BJ (cell line): ENCODE measurements at regions not wholly inside any gene's neighbourhood (a gene's known extent, or its start where the extent isn't known, plus 50 kb on each side); places are given as distances from the start of the nearest gene placed in this dataset.
"Not testable (repeated sequence)": the region's sequence is repeated elsewhere in the genome, so short reads cannot be mapped to it uniquely, and the experiment has no call there.

Source experiments
- CTCF ChIA-PET: fragments of 350-600 bp; formaldehyde crosslinking; extraction: SDS; loops from one replicate; lab custom pipeline; 2021; ENCODE audit warnings: antibody characterized with exemption, inconsistent platforms; lab: Yijun Ruan, JAX
- POLR2A ChIA-PET: fragments of 300-600 bp; sonication (Branson Sonifier 250); formaldehyde crosslinking; extraction: SDS; loops from one replicate; lab custom pipeline; 2021; ENCODE audit warnings: antibody characterized with exemption; lab: Charles Lee
- DNase-seq: peaks from one replicate; pipeline ENCODE4 v3.0.0-alpha.2; 2011; ENCODE audit warnings: low read depth
- H3K27me3 ChIP-seq: 2 replicates; pipeline ENCODE4 v1.6.0; 2011; ENCODE audit warnings: low read length; ENCODE audit not compliant: control insufficient read depth, insufficient read depth
- H3K36me3 ChIP-seq: 2 replicates; pipeline ENCODE4 v1.5.1; 2011; ENCODE audit warnings: low read length; ENCODE audit not compliant: control insufficient read depth, insufficient read depth
- H3K4me3 ChIP-seq: 2 replicates; pipeline ENCODE4 v1.5.1; 2011; ENCODE audit warnings: low read depth, mild to moderate bottlenecking, control low read depth, low read length
- CTCF ChIP-seq: IDR thresholded peaks from 2 replicates; pipeline ENCODE4 v1.5.1; 2011; ENCODE audit warnings: low read depth, mild to moderate bottlenecking, control low read depth, inconsistent platforms, low read length, moderate library complexity; ENCODE audit not compliant: insufficient read depth

- no peaks in the 10 kb centered on the region for H3K36me3 ChIP-seq
- DNase-seq, result no peak
- ChIA-PET CTCF (no interaction called here), POLR2A (no interaction called here)
- TF ChIP-seq CTCF, result no peak
- H3K4me3 ChIP-seq, result no peak overlapping the region
- H3K27me3 ChIP-seq, result no peaks in the 10 kb centered on the region; the same call in 1 of the 2 replicates
Measured at GRCh38 chr1:89436856-89437255, 73.0 kb downstream of the GBP6 start.

GRCh38 chr1:89438301-89438700, 74.4 kb downstream of the GBP6 start:
- H3K36me3 ChIP-seq, H3K27me3 ChIP-seq, DNase-seq, POLR2A ChIA-PET, CTCF ChIA-PET, H3K4me3 ChIP-seq: not testable (repeated sequence)

- Histone ChIP-seq H3K36me3 (no peaks in the 10 kb centered on the region), H3K4me3 (no peak overlapping the region), H3K27me3 (no peaks in the 10 kb centered on the region)
- ChIA-PET POLR2A (no interaction called here), CTCF (no interaction called here)
- no peak for DNase-seq
- TF ChIP-seq CTCF, result no peak
Measured at GRCh38 chr1:89440911-89441310, 77.1 kb downstream of the GBP6 start.

DNA sequence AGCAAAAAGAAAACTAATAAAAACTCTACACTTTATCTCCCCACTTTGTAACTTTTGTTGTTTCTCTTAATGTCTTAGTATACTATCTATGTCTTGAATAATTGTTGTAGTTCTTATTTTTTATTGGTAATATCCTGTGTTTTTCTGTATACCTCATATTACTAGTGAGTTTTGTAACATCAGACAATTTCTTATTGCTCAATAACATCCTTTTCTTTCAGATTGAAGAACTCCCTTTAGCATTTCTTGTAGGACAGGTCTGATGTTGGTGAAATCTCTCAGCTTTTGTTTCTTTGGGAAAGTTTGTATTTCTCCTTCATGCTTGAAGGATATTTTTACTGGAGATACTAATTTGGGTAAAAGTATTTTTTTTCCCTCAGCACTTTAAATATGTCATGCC, 79.8 kb upstream of the LRRC8B start:
- CTCF ChIA-PET, result interaction anchor here (1.0 to 1.7 kb wide), 2 partner anchors 10 to 17 kb away, joined by 3 to 5 read pairs; no protein-coding TSS in a partner anchor
- Histone ChIP-seq H3K36me3 (no peaks in the 10 kb centered on the region), H3K27me3 (no peaks in the 10 kb centered on the region), H3K4me3 (no peak overlapping the region)
- DNase-seq, result no peak
- TF ChIP-seq CTCF, result no peak
- POLR2A ChIA-PET, result no interaction called here

DNA sequence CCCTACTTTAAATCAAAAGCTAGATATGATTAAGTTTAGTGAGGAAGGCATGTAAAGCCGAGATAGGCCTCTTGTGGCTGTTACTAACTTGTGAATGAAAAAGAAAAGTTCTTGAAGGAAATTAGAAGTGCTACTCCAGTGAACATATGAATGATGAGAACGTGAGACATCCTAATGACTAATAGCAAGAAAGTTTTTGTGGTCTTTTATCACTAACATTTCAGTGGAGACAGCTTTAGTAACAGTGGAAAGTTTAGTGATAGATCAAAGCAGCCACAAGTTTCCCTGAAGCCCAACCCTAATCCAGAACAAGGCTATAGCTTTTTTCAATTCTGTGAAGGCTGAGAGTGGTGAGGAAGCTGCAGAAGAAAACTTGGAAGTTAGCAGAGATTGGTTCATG, 73.6 kb upstream of the LRRC8B start:
- CTCF ChIA-PET, result interaction anchor here (1.1 to 1.6 kb wide), 3 partner anchors 8 to 469 kb away, joined by 3 to 6 read pairs (median 5); no protein-coding TSS in a partner anchor
- no peak for DNase-seq
- TF ChIP-seq CTCF, result no peak
- Histone ChIP-seq H3K27me3 (no peaks in the 10 kb centered on the region), H3K4me3 (no peak overlapping the region), H3K36me3 (no peaks in the 10 kb centered on the region)
- POLR2A ChIA-PET, result no interaction called here
